ENCODE measurements at regions not wholly inside any gene's neighbourhood (a gene's known extent, or its start where the extent isn't known, plus 50 kb on each side); places are given as distances from the start of the nearest gene placed in this dataset.

DNA sequence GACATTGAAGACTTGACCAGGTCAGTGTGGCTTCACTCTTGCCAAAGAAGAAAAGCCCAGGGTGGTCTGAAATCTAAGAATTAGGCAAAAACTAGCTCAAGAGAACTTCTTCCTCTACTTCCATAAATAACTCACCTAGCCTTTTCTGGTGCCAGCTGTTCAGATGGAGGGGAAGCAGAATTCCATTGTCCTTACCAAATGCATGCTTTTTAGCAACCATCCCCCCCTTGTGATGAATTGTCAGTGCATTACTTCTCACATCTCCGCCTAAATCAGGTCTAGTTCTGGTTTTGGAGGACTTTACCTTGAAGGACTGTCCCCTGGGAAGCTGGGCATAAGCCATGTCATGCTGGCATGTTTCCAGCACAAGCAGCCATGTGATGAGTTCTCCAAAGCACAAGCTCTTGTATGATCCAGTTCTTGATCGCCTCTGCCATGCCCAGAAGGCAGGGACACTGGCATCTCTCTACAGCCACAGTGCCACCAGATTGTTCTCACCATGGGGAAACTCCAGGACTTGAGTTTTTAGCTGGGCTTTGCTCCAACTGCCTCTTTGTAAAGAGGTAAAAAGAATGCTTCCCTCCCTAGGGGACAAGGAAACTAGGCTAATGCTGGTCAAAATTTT, 96.4 kb upstream of the IL12A start:
- TF ChIP-seq, protein P1, sequence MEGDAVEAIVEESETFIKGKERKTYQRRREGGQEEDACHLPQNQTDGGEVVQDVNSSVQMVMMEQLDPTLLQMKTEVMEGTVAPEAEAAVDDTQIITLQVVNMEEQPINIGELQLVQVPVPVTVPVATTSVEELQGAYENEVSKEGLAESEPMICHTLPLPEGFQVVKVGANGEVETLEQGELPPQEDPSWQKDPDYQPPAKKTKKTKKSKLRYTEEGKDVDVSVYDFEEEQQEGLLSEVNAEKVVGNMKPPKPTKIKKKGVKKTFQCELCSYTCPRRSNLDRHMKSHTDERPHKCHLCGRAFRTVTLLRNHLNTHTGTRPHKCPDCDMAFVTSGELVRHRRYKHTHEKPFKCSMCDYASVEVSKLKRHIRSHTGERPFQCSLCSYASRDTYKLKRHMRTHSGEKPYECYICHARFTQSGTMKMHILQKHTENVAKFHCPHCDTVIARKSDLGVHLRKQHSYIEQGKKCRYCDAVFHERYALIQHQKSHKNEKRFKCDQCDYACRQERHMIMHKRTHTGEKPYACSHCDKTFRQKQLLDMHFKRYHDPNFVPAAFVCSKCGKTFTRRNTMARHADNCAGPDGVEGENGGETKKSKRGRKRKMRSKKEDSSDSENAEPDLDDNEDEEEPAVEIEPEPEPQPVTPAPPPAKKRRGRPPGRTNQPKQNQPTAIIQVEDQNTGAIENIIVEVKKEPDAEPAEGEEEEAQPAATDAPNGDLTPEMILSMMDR (IDR thresholded peaks at IDR 0.05): no peak
- TF ChIP-seq POLR2A (IDR thresholded peaks at IDR 0.05): no peak

All from adrenal gland (tissue), 5 donors.